GM11168 (cell line): ENCODE measurements at regions not wholly inside any gene's neighbourhood (a gene's known extent, or its start where the extent isn't known, plus 50 kb on each side); places are given as distances from the start of the nearest gene placed in this dataset.
"Not testable (repeated sequence)": the region's sequence is repeated elsewhere in the genome, so short reads cannot be mapped to it uniquely, and the experiment has no call there.

ENCODE experiments used
- in situ Hi-C: fragments of 300-500 bp; cut with MboI; formaldehyde crosslinking; loops from one replicate; pipeline ENCODE4 v1.12.0; 2022; ENCODE audit warnings: low sequenced_read_pairs; ENCODE audit not compliant: unreplicated experiment

DNA sequence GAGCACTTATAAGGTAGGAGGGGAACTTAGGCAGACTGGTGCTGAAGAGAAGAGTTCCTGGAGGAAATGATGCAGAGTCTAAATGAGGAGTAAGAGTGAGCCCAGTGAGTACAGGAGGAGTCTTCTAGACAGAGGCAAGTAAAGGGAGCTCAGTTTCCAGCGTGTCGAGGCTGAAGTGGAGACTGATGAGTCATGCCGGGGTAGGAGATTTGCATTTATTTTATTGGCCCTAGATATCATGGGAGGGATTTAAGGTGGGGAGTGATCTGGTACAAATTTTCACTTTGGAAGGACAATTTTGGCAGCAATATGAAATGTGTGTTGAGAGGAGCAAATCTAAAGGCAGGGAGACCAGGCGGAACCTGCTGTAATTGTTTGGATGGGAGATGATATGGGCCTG lies 157.5 kb downstream of the TTC8 start:
- in situ Hi-C loops, result no loop called here

DNA sequence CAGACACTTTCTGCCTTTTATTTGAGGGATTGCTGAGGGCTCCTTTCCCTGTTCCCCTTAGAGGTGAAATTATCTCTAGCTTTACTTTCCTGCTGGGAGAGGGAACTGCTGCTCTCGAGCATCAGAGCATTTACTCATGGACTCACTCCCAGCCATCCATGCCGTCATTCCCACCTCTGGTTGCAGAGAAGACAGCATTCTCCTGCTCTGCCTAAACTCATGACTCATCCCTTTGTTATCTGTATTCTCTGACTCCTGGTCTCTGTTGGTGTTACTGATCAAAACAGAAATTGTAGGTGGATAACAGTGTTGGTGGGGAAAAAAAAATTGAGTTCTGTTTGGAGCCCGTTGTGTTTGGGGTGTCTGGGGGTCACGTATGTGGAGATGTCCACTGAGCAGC lies 159.3 kb downstream of the TTC8 start:
- in situ Hi-C loops, result no loop called here

DNA sequence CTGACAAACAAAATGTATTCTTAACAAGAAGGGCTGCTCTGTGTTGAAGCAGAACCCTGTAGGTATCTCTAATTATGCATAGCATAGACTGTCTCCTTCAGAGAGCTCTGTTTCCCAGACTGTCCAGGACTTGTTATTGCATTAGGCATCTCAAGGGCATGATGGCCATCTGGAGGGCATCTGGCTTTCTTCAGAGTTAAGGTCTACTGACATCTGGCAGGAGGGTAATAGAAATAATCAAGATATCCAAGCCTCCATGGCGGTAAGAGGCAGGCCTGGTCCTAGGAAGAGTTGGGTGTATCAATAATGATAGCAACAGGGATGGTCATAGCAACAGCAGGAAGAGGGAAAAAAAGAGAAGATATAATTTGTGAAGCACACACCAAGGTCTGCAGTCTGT lies 161.2 kb downstream of the TTC8 start:
- in situ Hi-C loops, result no loop called here

DNA sequence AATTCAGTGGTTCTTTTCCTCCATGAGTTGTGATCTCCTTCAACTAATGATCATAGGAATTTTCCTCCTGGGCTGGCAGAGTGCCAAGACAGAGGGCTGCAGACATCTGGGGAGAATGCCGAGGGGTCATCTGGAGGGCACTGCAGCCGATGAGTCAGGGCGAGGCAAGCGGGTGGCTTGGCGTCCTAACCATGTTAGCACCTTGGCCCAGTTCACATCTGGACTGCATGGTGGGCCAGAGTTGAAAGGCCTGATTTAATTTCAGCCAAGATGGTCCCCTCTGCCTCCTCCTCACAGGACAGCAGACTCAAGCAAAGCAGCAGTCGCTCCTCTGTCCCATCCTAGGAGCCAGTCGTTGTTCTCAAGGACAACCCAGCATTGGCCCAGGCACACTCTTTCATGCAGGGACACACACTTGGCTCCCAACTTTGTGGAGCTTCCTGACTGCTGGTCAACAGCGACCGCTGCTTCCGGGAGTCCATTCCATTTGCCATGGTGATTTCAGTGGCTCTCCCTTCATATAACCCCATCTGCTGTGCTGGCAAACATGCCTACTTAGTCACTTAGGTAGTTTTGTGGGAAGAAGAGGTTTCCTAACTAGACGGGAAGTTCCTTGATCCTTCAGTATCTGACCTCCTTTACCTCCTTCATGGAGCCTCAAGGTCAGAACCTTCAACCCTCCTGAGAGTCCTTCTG lies 161.8 kb downstream of the TTC8 start:
- in situ Hi-C loops, result no loop called here

DNA sequence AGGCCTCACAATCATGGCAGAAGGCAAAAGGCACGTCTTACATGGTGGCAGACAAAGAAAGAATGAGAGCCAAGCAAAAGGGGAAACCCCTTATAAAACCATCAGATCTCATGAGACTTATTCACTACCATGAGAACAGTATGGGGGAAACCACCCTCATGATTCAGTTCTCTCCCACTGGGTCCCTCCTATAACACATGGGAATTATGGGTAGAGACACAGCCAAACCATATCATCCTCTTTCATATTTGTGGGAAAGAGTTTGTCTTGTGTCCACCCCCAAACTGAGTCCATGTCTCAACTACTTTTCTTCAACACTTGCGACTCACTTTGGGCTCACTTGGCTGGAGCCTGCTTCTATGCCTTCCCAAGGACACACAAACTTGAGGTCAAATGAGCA lies 162.5 kb downstream of the TTC8 start:
- in situ Hi-C loops, result not testable (repeated sequence)

DNA sequence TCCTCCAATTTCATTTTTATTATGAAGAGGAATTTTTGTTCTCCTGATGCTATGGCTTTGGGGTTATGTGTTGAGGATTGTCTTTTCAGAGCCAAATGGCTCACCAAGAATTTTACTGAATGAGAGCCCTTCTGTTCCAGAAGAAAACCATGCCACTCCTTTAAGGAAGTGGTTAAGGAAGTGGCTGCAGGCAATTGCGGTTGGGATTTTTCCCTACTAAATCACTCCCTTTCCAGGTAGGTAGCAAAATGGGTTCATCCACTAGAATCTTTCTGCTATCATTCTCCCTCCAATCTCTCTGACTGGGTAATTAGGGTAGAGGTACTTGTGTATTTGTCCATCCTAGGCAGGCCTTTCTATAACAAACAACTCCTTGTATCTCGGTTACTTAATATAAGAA lies 163.1 kb downstream of the TTC8 start:
- in situ Hi-C loops, result no loop called here

DNA sequence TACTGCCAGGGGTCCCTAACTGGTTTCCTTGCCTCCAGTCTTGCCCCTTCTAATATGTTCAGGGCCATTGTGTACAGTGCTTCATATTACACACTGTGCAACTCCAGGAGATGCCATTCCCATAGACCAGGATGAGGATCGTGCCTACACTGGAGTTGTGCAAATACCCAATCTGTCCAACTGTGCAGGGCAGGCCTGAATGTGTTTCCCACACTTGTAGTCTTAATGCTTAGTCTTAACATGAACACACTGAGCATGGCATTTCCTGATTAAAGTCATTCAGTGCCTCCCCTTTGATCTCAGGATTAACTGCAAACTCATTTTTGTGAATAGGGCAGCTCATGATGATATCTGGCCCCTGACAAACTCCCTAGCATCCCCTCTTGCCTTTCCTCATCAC lies 165.5 kb downstream of the TTC8 start:
- in situ Hi-C loops, result no loop called here

DNA sequence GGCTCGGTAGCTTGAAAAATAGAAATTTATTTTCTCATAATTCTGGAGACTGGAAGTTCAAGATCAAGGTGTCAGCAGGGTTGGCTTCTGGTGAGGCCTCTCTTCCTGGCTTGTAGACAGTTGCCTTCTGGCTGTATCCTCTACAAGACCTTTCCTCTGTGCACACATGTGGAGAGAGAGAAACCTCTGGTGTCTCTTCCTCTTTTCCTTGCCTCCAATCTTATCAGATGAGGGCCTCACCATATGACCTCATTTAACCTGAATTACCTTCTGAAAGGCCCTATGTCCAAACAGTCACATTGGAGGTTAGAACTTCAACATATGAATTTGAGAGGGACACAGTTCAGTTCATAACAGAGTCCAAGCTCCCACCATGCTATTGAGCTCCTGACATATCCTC lies 166.4 kb downstream of the TTC8 start:
- in situ Hi-C loops, result no loop called here

DNA sequence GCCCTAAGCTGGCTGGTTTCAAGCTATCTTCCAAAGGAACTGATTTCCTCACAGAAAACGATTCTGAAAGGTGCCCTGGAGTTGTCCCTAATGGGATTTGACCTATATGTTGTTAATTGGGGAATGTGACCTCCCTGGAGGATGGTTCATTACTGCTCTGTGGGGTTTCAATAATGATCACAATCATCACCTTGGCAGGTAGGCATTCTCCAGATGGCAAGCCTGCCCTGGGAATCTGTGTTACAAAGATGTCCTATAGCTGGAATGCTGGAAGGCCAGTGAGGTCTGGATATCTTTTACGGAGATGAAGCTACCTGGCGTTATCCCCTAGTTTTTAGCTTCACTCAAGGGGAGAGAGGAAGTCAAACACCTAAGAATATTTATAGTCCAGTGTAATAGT lies 167.6 kb downstream of the TTC8 start:
- in situ Hi-C loops, result no loop called here

DNA sequence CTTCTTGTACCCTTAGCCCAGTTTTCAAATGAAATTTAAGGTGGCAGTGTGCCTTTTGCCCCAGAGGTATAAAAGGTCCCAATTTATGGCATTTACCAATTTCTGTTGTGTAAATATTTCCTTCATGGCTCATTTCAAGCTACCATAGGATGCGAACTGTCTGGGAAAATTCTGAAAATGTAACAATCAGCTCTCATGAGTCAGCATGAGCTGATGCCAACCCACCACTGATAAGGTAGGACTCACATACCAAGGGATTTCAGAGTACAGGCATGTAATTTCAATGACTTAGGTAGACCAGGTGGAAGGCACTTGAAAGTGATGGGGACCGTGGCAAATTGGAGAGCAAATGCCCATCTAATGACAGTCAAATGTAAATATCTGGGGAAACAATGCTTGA lies 169.5 kb downstream of the TTC8 start:
- in situ Hi-C loops, result no loop called here

DNA sequence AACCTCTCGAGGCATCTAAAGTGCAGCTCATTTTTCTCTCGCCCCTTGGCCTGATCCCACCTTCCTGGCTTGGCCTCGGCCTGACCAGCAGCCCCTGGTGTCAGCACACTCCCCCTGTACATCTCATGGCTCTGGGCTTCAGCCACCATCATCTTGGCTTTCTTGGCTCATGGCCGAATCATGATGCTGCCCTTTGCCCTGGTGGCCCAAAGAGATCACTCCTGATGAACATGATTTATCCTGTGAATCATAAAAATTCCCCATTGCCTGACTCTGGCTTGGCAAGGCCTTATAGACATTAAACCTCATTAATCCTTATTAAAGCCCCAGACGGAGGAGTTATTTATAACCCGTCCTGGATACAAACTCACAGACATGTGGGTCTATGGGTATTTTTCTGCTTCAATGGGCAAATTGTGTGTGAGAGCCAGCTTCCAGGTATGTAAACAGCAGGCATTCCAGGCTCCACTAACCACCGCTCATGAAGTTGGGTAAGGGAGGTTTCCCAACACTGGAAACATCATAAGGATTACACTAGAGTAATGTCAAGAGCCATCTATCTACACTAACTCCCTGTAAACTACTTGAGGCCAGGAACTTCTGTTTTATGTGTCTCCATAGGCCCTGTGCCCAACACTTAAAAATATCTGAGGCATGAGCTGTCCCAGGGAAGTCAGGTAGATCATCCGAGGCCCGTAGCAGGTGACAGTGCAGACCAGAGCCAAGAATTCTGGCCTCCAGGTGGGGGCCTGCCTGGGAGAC lies 171.2 kb downstream of the TTC8 start:
- in situ Hi-C loops, result no loop called here

DNA sequence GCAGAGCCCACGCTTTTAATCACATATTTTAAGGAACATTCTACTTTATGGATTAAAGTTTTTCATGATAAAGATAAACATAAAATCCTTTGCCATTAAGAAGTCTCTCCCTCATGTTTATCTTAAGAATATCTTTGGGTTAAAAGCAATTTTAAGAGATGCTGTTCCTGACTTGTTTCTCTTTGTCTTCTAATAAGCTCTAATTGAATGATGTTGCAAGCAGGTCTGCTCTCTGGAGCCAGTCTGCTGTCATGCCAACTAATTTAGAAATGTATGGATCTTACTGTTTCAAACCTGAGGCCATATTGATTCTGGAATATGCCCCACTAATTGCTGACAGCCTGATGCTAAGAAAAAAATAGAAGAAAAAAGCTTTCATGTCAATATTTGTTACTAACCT lies 173.6 kb downstream of the TTC8 start:
- in situ Hi-C loops, result no loop called here

DNA sequence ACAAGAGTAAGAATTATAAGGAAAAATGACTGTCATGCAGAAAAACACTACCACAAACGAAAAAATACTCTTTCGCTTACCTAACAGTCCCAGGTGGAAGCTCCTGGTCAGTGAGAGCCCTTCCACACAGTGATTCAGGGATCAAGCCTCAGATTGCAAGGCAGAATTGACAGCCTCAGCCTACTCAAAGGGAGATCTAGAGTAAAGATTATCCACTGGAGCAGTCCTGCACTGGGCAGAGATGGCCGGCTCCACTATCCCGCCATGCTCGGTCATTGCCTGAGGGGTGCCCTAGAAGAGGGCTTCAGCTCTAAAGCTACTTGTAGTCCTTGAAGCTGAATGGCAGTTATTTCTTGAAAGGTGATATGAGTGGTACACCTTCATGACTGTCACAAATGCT lies 174.7 kb downstream of the TTC8 start:
- in situ Hi-C loops, result no loop called here

DNA sequence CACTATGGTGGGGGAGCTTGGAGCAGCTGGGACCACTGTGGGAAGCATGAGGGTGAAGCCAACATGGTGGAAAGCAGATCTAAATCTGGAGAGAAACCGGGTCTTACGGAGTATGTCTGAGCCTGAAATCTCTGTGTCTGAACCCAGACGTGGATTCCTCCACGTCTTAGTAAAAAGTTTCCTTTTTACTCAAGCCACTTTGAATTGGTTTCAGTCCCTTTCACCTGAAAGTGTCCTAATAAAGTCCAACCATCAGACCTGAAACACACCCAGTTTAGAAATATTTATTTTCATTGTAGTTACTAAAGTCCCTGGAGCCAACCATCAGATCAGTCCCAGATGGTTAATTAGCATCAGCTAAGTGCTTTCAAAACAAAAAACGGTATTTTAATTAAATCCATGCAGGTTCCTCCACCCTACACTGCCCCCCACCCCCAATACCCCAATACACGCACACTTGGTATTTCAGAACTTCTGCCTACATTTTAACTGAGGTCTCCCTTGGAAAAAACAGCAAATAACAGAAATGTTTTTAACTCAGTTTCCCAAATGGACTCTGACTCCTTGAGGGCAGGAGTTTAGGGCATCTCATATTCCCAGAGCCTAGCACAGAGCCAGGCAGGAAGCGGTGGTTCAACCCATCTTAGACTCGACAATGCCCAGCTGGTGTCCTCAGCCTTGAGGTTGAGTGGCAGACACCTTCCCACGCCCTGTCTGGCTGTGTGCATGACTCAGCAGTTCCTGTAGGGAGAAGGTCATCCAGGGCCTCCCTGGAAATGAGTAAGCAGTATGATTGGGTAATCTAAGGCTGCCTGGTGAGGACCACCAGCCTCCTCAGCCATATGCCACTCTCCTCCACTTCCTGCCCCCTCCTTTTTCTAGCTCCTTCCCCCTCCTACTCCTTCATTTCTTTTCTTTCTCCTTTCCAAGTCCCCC lies 175.8 kb downstream of the TTC8 start:
- in situ Hi-C loops, result no loop called here

DNA sequence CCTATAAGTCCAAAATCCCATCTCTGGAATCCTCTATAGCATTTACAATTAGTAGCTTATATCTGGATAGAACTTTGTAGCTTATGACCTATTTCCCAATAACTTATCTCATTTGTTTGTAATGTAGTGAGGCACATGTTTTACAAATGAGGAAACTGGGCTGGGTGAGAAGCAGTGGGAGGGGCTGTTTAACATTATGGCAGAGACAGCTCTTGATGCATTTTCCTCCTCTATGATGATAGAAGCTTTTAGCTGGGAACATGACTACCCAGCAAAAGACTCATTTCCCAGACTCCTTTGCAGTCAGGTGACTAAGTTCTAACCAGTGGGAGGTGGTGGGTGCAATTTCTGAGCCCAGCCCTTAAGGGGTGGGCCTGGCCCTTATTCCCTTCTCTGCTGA lies 179.7 kb downstream of the TTC8 start:
- in situ Hi-C loops, result no loop called here

DNA sequence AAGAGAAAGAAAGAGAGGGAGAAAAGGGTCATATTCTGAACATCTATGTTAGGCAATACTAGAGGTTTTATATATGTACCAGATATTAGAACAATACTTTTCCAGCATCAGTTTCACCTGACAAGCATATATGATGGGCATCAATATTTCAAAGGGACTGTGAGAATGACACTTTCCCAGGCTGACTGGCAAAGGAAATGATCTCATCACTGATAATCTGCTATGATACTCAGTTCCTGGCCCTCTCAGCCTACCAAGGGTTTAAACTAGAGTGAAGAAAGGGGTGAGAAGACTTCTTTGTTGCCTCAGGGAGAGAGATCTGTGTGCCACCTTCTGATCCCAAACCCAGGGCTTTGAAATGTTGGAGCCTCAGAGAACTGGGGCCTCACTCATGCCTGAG lies 183.5 kb downstream of the TTC8 start:
- in situ Hi-C loops, result no loop called here

DNA sequence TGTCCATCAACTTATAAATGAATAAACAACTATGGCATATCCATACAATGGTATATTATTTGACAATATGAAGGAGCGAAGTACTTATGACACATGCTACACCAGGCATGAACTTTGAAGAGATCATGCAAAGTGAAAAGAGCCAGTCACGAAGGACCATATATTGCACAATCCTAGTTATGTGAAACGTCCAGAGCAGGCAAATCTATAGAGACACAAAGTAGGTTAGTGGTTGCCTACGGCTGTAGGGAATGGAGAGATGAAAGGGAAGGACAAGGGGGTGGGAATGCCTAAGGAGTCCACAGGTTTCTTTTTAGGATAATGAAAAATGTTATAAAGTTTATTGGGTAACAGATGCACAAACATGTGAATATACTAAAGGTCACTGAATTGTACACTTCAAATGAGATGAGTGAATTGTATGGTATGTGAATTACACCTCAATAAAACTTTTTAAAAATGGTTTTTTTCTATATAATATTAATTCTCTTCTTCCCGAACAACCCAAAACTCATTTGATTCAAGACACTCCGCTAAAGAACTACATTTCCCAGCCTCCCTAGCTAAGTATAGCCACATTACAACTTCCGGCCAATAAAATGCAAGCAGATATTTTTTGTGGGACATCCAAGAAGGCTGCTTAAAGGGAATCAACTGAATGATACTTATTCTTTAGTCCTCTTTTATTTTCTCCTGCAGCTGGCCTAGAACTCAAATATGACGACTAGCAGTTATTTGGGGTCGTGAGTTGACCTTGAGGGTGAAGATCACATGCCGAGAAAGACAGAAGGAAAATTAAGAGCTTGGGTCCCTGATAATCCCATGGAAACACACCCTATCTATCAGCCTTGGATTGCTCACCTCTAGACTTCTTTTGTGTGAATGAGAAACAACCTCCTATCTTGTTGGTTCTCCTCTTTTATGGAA lies 187.2 kb downstream of the TTC8 start:
- in situ Hi-C loops, result no loop called here

DNA sequence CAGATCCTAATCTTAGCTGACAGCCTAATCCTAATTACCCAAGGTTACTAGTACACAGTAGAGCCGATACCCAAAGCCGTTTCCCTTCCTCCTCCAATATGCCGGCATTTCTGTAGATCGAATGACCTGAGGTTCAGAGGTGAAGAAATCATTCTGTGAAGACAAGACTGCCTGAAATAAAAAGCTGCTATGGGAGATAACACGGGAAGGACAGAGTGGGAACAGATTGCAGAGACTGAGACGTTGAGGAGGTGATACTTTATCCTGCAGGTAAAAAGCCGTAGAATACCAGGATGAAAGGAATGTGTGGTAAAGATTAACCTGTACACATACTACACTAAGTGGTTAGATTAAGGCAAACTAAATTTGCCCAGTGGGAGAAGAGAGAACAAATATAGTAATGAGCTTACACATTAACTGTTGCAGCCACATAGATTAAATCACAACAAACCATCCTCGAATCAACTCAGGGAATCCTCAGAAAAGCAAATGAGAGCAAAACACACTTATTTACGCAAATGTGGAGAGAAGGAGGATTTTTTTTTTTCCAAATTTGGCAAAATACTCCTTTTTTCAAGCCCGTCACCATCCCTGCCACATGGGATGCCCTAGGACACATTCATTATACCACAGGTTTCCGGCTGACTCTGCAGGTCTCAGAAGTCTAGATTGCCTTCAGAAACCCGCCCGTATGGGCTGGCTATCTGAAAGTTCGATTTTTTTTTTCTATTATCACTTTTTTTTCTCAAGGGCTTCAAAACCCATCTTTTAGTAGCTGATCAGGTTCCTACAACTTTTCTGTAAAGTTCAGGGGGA lies 188.0 kb downstream of the TTC8 start:
- in situ Hi-C loops, result no loop called here

DNA sequence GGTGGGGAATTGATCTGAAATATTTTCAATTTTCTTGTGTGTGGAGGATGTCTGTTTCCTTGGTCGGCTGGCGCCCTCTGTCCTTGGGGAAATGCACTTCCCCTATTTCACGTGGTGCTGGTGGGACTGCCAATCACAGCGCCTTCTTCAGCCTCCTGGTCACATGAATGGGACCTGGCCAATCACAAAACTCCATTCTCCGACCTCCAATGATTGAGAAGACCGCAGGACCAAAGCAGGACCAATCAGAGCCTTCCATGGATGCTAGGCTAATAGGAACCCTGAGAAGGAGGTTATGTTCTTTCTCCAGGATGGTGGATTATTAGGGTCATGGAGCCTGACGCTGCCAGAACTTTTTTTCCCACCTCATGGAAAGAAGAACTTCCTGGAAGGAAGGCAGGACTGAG lies 188.7 kb downstream of the TTC8 start:
- in situ Hi-C loops, result no loop called here
